Endothelial cell of umbilical vein (primary cell): ENCODE measurements at regions not wholly inside any gene's neighbourhood (a gene's known extent, or its start where the extent isn't known, plus 50 kb on each side); places are given as distances from the start of the nearest gene placed in this dataset.

Experiments
- BruUV-seq: library from RNA; stranded (reverse); fragments of 400-500 nt; replicated peaks from 2 replicates; lab custom pipeline; 2021; lab: Mats Ljungman, UMichigan
- CTCF ChIA-PET: fragments of 300-600, 350-600 bp; sonication (Branson Sonifier 250); formaldehyde crosslinking; loops from one replicate; lab custom pipeline; 2021; ENCODE audit warnings: antibody characterized with exemption, inconsistent platforms; lab: Charles Lee
- POLR2A ChIA-PET: fragments of 300-600, 350-600 bp; sonication (Branson Sonifier 250); formaldehyde crosslinking; loops from one replicate; lab custom pipeline; 2021; ENCODE audit warnings: antibody characterized with exemption, inconsistent platforms; lab: Charles Lee
- DNase-seq: peaks from one replicate; pipeline ENCODE4 v3.0.0-alpha.2; 2011; ENCODE audit warnings: low read depth, low spot score
- FAIRE-seq: peaks from 2 replicates; lab custom pipeline; 2011; peaks lifted over from hg19 to GRCh38; lab: Jason Lieb, UNC
- H2AFZ ChIP-seq: 2 replicates; pipeline ENCODE4 v1.6.0; 2012; ENCODE audit warnings: low read depth, low read length, control low read depth, inconsistent platforms
- H3K27ac ChIP-seq: 2 replicates; pipeline ENCODE4 v1.5.1; 2011; ENCODE audit warnings: low read depth, mild to moderate bottlenecking, control low read depth, low read length, moderate library complexity; ENCODE audit not compliant: insufficient read depth
- H3K27me3 ChIP-seq, 2 experiments: 2 replicates each; pipeline versions ENCODE4 v1.6.0 to v1.6.1; 2011; ENCODE audit warnings: low read length in 2 of 2, mixed read lengths in 1 of 2; ENCODE audit not compliant: control insufficient read depth in 2 of 2, insufficient read depth in 2 of 2
- H3K36me3 ChIP-seq, 2 experiments: 2 replicates in 1 of 2; 3 replicates in 1 of 2; pipeline ENCODE4 v1.5.1; 2011; ENCODE audit warnings: low read length in 2 of 2, mild to moderate bottlenecking in 1 of 2, moderate library complexity in 1 of 2; ENCODE audit not compliant: control insufficient read depth in 2 of 2, insufficient read depth in 2 of 2; ENCODE audit errors: extremely low read depth in 1 of 2
- H3K4me1 ChIP-seq: 3 replicates; pipeline ENCODE4 v1.5.1; 2011; ENCODE audit warnings: mild to moderate bottlenecking, low read length; ENCODE audit not compliant: control insufficient read depth, insufficient read depth; ENCODE audit errors: extremely low read depth
- H3K4me2 ChIP-seq: 2 replicates; pipeline ENCODE4 v1.6.1; 2011; ENCODE audit warnings: low read length, control low read depth, mixed read lengths; ENCODE audit not compliant: insufficient read depth
- H3K4me3 ChIP-seq, 3 experiments: fragments of 200-600 bp in 1 of 3; sonication (generic), shearing (Covaris generic) in 1 of 3; replicated peaks in 1 of 3; 2 replicates each; pipeline ENCODE4 v1.5.1; 2011 to 2016; ENCODE audit warnings: control low read depth in 3 of 3, low read length in 3 of 3, mild to moderate bottlenecking in 2 of 3, inconsistent platforms in 1 of 3, low read depth in 1 of 3, moderate library complexity in 1 of 3; ENCODE audit not compliant: insufficient read depth in 1 of 3
- H3K79me2 ChIP-seq: 2 replicates; pipeline ENCODE4 v1.6.0; 2012; ENCODE audit warnings: low read length, inconsistent platforms; ENCODE audit not compliant: control insufficient read depth, insufficient read depth
- H3K9ac ChIP-seq: replicated peaks from 2 replicates; pipeline ENCODE3; 2011; ENCODE audit warnings: low read length, control low read depth; ENCODE audit not compliant: insufficient read depth; ENCODE audit errors: extremely low read depth
- H3K9me1 ChIP-seq: replicated peaks from 3 replicates; pipeline ENCODE4 v1.6.0; 2011; ENCODE audit warnings: mild to moderate bottlenecking, low read length; ENCODE audit not compliant: control insufficient read depth, insufficient read depth; ENCODE audit errors: extremely low read depth
- H3K9me3 ChIP-seq: replicated peaks from 2 replicates; pipeline ENCODE4 v1.5.1; 2012; ENCODE audit warnings: low read length, inconsistent platforms; ENCODE audit not compliant: control insufficient read depth, insufficient read depth
- H4K20me1 ChIP-seq: replicated peaks from 2 replicates; pipeline ENCODE3; 2011; ENCODE audit warnings: mild to moderate bottlenecking, low read length; ENCODE audit not compliant: control insufficient read depth, insufficient read depth; ENCODE audit errors: extremely low read depth
- CTCF ChIP-seq, 2 donors: IDR thresholded peaks; 1 replicate in 1 of 2; 2 replicates in 1 of 2; pipeline ENCODE4 v1.5.1; 2011; ENCODE audit warnings: low read length in 2 of 2, mild to moderate bottlenecking in 2 of 2, moderate library complexity in 2 of 2, control low read depth in 1 of 2, inconsistent platforms in 1 of 2, low read depth in 1 of 2; ENCODE audit not compliant: insufficient read depth in 1 of 2; ENCODE audit errors: extremely low read depth in 1 of 2
- EZH2 ChIP-seq: IDR thresholded peaks from 2 replicates; pipeline ENCODE4 v1.6.1; 2012; ENCODE audit warnings: borderline replicate concordance, low read depth, mild to moderate bottlenecking, moderate library complexity, low read length, inconsistent platforms; ENCODE audit not compliant: severe bottlenecking
- FOS ChIP-seq: IDR thresholded peaks from 2 replicates; pipeline ENCODE4 v1.6.1; 2011; ENCODE audit warnings: mild to moderate bottlenecking, low read length, moderate library complexity, borderline replicate concordance; ENCODE audit not compliant: insufficient read depth
- GATA2 ChIP-seq: IDR thresholded peaks from 2 replicates; pipeline ENCODE4 v1.7.0; 2011; ENCODE audit warnings: low read depth, mild to moderate bottlenecking, moderate library complexity, mixed read lengths, low read length; ENCODE audit not compliant: insufficient read length, insufficient read depth
- JUN ChIP-seq: IDR thresholded peaks from 2 replicates; pipeline ENCODE4 v1.6.1; 2011; ENCODE audit warnings: borderline replicate concordance, low read depth; ENCODE audit not compliant: insufficient read length, insufficient read depth
- MAX ChIP-seq: IDR thresholded peaks from 2 replicates; pipeline ENCODE4 v1.6.1; 2011; ENCODE audit not compliant: insufficient read depth, insufficient read length
- MYC ChIP-seq: IDR thresholded peaks from one replicate; pipeline ENCODE4 v1.6.1; 2011; ENCODE audit warnings: mild to moderate bottlenecking, low read depth, low read length
- POLR2A ChIP-seq: IDR thresholded peaks from 2 replicates; pipeline ENCODE4 v1.6.1; 2012; ENCODE audit warnings: low read depth, mild to moderate bottlenecking, control low read depth, low read length
- POLR2AphosphoS5 ChIP-seq: IDR thresholded peaks from 2 replicates; pipeline ENCODE4 v1.6.1; 2012; ENCODE audit warnings: low read depth, mild to moderate bottlenecking, control low read depth, low read length, moderate library complexity; ENCODE audit not compliant: insufficient read depth
- dilution Hi-C: fragments of 300-500 bp; cut with MboI; formaldehyde crosslinking; loops from one replicate; pipeline ENCODE4 v1.15.0; 2019; ENCODE audit warnings: low sequenced_read_pairs; ENCODE audit not compliant: extremely low pct_ligation_motif_present
- intact Hi-C: fragments of 100-400 bp; cut with micrococcal nuclease; formaldehyde crosslinking; loops from one replicate; pipeline ENCODE4 v1.10.0; 2022

- DNase-seq: no peak
- no peak overlapping the region for H2AFZ ChIP-seq
- TF ChIP-seq POLR2A (no peak), JUN (no peak), MAX (no peak), GATA2 (no peak), POLR2AphosphoS5 (no peak), MYC (no peak), FOS (no peak), CTCF (IDR thresholded peaks at IDR 0.05; ENCODE audit: extremely low read depth in 1 of 2, insufficient read depth in 1 of 2, low read depth in 1 of 2, low read length in 2 of 2) (no peak), EZH2 (no peak)
- H3K4me2 ChIP-seq: no peak overlapping the region
- no peaks in the 10 kb centered on the region for H4K20me1 ChIP-seq
- ChIA-PET CTCF (interaction anchor here (0.7 kb wide), 1 partner anchor 56 kb away, joined by 3 read pairs; no protein-coding TSS in a partner anchor), POLR2A (no interaction called here)
- no peaks in the 10 kb centered on the region for H3K4me1 ChIP-seq
- no peak overlapping the region for H3K4me3 ChIP-seq
- H3K9me3 ChIP-seq: no peaks in the 10 kb centered on the region
- BruUV-seq: no TSS peak
- H3K9me1 ChIP-seq: no peaks in the 10 kb centered on the region
- dilution Hi-C loops (no loop called here), intact Hi-C loops (no loop called here)
- no peak overlapping the region for H3K9ac ChIP-seq
- no peaks in the 10 kb centered on the region for H3K27me3 ChIP-seq
- no peak for FAIRE-seq
- H3K36me3 ChIP-seq: no peaks in the 10 kb centered on the region
- H3K27ac ChIP-seq: no peak overlapping the region
- no peaks in the 10 kb centered on the region for H3K79me2 ChIP-seq
Measured at GRCh38 chr3:168398371-168399025, 302.8 kb upstream of the GOLIM4 start.
